Adrenal gland (tissue), 9 donors: ENCODE measurements at regions not wholly inside any gene's neighbourhood (a gene's known extent, or its start where the extent isn't known, plus 50 kb on each side); places are given as distances from the start of the nearest gene placed in this dataset.

ENCODE experiments used
- DNase-seq, 7 donors: peaks; one replicate each; pipeline ENCODE4 v3.0.0-alpha.2; 2019 to 2020
- H3K27ac ChIP-seq, 5 donors: fragments of 200-600 bp; sonication (generic) in 4 of 5; 1 replicate in 3 of 5; 2 replicates in 2 of 5; pipeline versions ENCODE4 v1.5.1 to v1.8.0; 2016 to 2020; ENCODE audit warnings: mild to moderate bottlenecking in 1 of 5
- H3K27me3 ChIP-seq: fragments of 200-600 bp; 2 replicates; pipeline ENCODE4 v1.8.0; 2021
- H3K36me3 ChIP-seq, 2 donors: fragments of 200-600 bp; replicated peaks in 1 of 2; 1 replicate in 1 of 2; 2 replicates in 1 of 2; pipeline versions ENCODE4 v1.5.1 to v1.8.0; 2018 to 2022
- H3K4me1 ChIP-seq, 2 donors: fragments of 200-600 bp; replicated peaks in 1 of 2; 1 replicate in 1 of 2; 2 replicates in 1 of 2; pipeline versions ENCODE4 v1.5.1 to v1.8.0; 2018 to 2021
- H3K4me3 ChIP-seq, 4 donors: fragments of 200-600 bp; sonication (generic) in 3 of 4; one replicate each; pipeline ENCODE4 v1.5.1; 2016 to 2018
- H3K9me3 ChIP-seq, 3 donors: fragments of 200-600 bp; sonication (generic) in 1 of 3; replicated peaks in 1 of 3; 1 replicate in 2 of 3; 2 replicates in 1 of 3; pipeline versions ENCODE4 v1.5.1 to v1.8.0; 2016 to 2021
- POLR2A ChIP-seq, 2 donors: fragments of 450-650 bp; IDR thresholded peaks; one replicate each; pipeline ENCODE4 v1.6.1; 2017; ENCODE audit warnings: antibody characterized with exemption in 2 of 2, mild to moderate bottlenecking in 2 of 2, moderate library complexity in 1 of 2
- WGBS, 4 donors: extraction: QIAGEN DNeasy Blood & Tissue Kit in 2 of 4; methylation state at CpG; one replicate each; pipeline versions ENCODE4 v1.1.5 to v1.1.7; 2013 to 2017; 5-methylcytosine and 5-hydroxymethylcytosine counted together
- intact Hi-C, 2 donors: fragments of 100-400 bp; cut with DNase I; formaldehyde crosslinking; loops; one replicate each; pipeline versions ENCODE4 v1.14.1 to v1.15.0; 2022 to 2023
- TF ChIP-seq, protein P1 (sequence below), 6 experiments: fragments of 450-650 bp in 4 of 6; fragments of 200-600 bp in 2 of 6; sonication (generic) in 1 of 6; IDR thresholded peaks; 1 replicate in 5 of 6; 2 replicates in 1 of 6; pipeline versions ENCODE4 v1.5.1 to v1.8.0; 2016 to 2021; ENCODE audit warnings: antibody characterized with exemption in 6 of 6, mild to moderate bottlenecking in 2 of 6, moderate library complexity in 1 of 6
- donor health status: healthy with polysubstance abuse.
- donor health status: Bipolar disorder and iron deficiency.
- donor health status: DM: yes; HTN: yes; CAD: no.
- donor health status: DM: no; HTN: no; CAD: no.
- donor health status: DM: no; HTN: no; CAD: no.

DNA sequence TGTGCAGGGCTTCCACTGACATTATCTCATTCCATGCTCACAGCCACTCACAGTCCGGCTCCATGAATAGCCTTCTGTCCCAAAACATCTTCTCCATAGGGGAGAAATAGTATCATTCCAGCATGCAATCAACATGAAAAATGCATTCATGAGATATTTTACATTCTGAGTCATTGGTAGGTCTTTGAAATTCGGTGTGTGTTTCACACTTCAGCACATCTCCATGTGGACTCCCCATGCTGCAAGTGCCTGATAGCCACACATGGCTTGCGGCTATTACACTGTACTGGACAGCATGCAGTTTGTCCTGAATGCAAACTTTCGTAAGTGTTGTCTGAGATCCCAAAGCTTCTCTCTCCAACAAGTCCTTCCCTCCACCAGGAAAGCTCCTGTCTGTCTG, 449.3 kb downstream of the MED13L start:
- 76 to 79% (median 78%) methylated on average over 4 of the region's 4 CpGs for WGBS, 4 donors
- no peak for DNase-seq
- H3K36me3 ChIP-seq: no peaks in the 10 kb centered on the region
- TF ChIP-seq, protein P1, sequence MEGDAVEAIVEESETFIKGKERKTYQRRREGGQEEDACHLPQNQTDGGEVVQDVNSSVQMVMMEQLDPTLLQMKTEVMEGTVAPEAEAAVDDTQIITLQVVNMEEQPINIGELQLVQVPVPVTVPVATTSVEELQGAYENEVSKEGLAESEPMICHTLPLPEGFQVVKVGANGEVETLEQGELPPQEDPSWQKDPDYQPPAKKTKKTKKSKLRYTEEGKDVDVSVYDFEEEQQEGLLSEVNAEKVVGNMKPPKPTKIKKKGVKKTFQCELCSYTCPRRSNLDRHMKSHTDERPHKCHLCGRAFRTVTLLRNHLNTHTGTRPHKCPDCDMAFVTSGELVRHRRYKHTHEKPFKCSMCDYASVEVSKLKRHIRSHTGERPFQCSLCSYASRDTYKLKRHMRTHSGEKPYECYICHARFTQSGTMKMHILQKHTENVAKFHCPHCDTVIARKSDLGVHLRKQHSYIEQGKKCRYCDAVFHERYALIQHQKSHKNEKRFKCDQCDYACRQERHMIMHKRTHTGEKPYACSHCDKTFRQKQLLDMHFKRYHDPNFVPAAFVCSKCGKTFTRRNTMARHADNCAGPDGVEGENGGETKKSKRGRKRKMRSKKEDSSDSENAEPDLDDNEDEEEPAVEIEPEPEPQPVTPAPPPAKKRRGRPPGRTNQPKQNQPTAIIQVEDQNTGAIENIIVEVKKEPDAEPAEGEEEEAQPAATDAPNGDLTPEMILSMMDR (IDR thresholded peaks at IDR 0.05): no peak
- TF ChIP-seq POLR2A (IDR thresholded peaks at IDR 0.05): no peak
- intact Hi-C loops: no loop called here
- H3K4me1 ChIP-seq: no peaks in the 10 kb centered on the region
- H3K27me3 ChIP-seq: no peaks in the 10 kb centered on the region
- no peak overlapping the region for H3K27ac ChIP-seq
- H3K9me3 ChIP-seq: no peaks in the 10 kb centered on the region
- H3K4me3 ChIP-seq: no peak overlapping the region

DNA sequence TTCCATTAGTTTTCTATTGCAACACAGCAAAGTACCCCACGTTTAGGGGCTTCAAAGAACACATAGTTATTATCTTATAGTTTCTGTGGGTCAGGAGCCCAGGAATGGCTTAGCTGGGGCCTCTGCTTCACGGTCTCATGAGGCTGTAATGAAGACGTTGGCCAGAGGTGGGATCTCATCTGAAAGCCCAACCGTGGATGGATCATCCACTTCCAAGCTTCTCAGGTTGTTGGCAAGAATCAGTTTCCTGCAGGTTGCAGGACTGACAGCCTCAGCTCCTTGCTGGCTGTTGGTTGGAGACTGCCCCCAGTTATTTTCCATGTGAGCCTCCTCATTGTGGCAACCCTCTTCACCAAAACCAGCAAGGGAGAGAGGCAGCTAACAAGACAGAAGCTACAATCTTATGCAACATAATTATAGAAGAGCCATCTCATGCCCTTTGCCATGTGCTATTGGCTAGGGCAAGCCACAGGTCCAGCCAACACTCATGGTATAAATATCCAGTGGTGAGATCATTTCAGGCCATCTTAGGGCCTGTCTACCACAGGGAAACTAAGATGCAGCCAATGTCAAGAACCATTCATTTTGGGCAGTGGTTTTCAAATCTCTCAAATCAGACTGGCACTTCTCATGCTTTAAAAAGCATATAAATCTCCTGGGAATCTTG, 452.4 kb downstream of the MED13L start:
- Histone ChIP-seq H3K9me3 (no peaks in the 10 kb centered on the region), H3K27me3 (no peaks in the 10 kb centered on the region), H3K4me3 (no peak overlapping the region), H3K4me1 (no peaks in the 10 kb centered on the region), H3K36me3 (no peaks in the 10 kb centered on the region), H3K27ac (no peak overlapping the region)
- TF ChIP-seq, protein P1 (IDR thresholded peaks at IDR 0.05): no peak
- no peak for TF ChIP-seq POLR2A (IDR thresholded peaks at IDR 0.05)
- no peak for DNase-seq
- WGBS, 4 donors: 86 to 96% (median 89%) methylated on average over 4 of the region's 4 CpGs
- intact Hi-C loops: no loop called here

DNA sequence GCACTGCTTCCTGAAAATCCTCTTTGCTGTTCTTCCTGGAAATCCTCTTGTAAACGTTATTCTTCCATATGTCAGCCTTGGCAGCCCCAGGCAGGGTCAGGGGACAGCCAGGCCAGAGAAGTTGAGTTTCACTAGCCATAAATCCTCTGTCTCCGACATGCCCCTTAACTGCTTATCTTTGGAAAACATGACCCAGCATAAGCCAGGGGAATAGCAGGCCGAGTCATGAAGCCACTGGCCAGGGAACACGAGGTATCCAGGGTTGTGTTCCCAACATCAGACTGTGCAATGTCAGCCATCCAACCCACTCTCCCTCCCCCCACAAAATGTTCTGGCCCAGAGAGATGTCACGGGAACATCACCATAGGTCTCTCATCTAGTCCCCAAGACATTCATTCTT, 453.9 kb downstream of the MED13L start:
- Histone ChIP-seq H3K4me1 (no peaks in the 10 kb centered on the region), H3K27ac (peak overlapping the region in 1 of 5 donors; percentile 52), H3K36me3 (no peaks in the 10 kb centered on the region), H3K4me3 (no peak overlapping the region), H3K9me3 (no peaks in the 10 kb centered on the region), H3K27me3 (no peaks in the 10 kb centered on the region)
- WGBS, 4 donors: 17 to 35% (median 29%) methylated on average over 4 to 5 of the region's 5 CpGs
- intact Hi-C loops: no loop called here
- no peak for TF ChIP-seq POLR2A (IDR thresholded peaks at IDR 0.05)
- TF ChIP-seq, protein P1 (IDR thresholded peaks at IDR 0.05): no peak
- peak in 6 of 7 donors; percentile 32 to 81 (median 54) for DNase-seq

DNA sequence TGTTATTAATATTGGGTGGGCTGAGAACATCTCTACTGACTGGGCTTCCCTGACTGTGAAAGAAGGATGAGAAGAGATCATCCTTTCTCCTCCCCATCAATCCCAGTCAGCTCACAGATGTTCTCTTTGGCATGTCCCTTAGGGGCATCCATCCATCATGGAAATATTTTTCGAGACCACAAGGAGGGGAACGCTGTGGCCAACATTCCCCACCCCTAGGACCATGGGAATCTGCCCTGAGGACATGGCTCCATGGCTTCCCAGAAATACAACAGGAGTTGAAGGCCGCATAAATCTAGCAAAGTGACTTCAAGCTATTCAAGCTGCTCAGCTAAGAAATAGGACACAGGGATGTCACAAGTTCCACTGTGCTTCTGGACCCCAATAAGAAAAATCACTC, 456.8 kb downstream of the MED13L start:
- Histone ChIP-seq H3K36me3 (no peaks in the 10 kb centered on the region), H3K27ac (peak overlapping the region in 1 of 5 donors; percentile 70), H3K4me3 (no peak overlapping the region), H3K27me3 (no peaks in the 10 kb centered on the region), H3K9me3 (no peaks in the 10 kb centered on the region), H3K4me1 (no peaks in the 10 kb centered on the region)
- intact Hi-C loops: no loop called here
- WGBS, 4 donors: 40 to 51% (median 44%) methylated on average over 3 of the region's 3 CpGs
- peak in 4 of 7 donors; percentile 12 to 64 (median 25) for DNase-seq
- no peak for TF ChIP-seq POLR2A (IDR thresholded peaks at IDR 0.05)
- TF ChIP-seq, protein P1 (IDR thresholded peaks at IDR 0.05): no peak
